ENCODE measurements at regions not wholly inside any gene's neighbourhood (a gene's known extent, or its start where the extent isn't known, plus 50 kb on each side); places are given as distances from the start of the nearest gene placed in this dataset.

GRCh38 chr9:28696960-28697359 is 1123.7 kb upstream of the C9orf72 start:
- no peaks in the 10 kb centered on the region for H3K27me3 ChIP-seq (ENCODE audit: control insufficient read depth, insufficient read depth, low read length)
- no peak overlapping the region for H3K4me3 ChIP-seq (ENCODE audit: insufficient read depth, low read depth, low read length)
- no peaks in the 10 kb centered on the region; the same call in 1 of the 2 replicates for H3K36me3 ChIP-seq (replicated peaks; ENCODE audit: control insufficient read depth, insufficient read depth, low read length)
- DNase-seq, result no peak

- Histone ChIP-seq H3K4me3 (ENCODE audit: insufficient read depth, low read depth, low read length) (no peak overlapping the region), H3K36me3 (replicated peaks; ENCODE audit: control insufficient read depth, insufficient read depth, low read length) (no peaks in the 10 kb centered on the region; the same call in 1 of the 2 replicates), H3K27me3 (ENCODE audit: control insufficient read depth, insufficient read depth, low read length) (no peaks in the 10 kb centered on the region)
- no peak for DNase-seq
Measured at GRCh38 chr9:28699632-28700031, 1126.4 kb upstream of the C9orf72 start.

- Histone ChIP-seq H3K36me3 (replicated peaks; ENCODE audit: control insufficient read depth, insufficient read depth, low read length) (no peaks in the 10 kb centered on the region), H3K4me3 (ENCODE audit: insufficient read depth, low read depth, low read length) (no peak overlapping the region), H3K27me3 (ENCODE audit: control insufficient read depth, insufficient read depth, low read length) (no peaks in the 10 kb centered on the region)
- no peak for DNase-seq
Measured at GRCh38 chr9:28707616-28708015, 1134.3 kb upstream of the C9orf72 start.

- Histone ChIP-seq H3K4me3 (ENCODE audit: insufficient read depth, low read depth, low read length) (no peak overlapping the region), H3K27me3 (ENCODE audit: control insufficient read depth, insufficient read depth, low read length) (no peaks in the 10 kb centered on the region), H3K36me3 (replicated peaks; ENCODE audit: control insufficient read depth, insufficient read depth, low read length) (no peaks in the 10 kb centered on the region)
- DNase-seq, result no peak
Measured at GRCh38 chr9:28714188-28714587, 1140.9 kb upstream of the C9orf72 start.

- Histone ChIP-seq H3K4me3 (ENCODE audit: insufficient read depth, low read depth, low read length) (no peak overlapping the region), H3K36me3 (replicated peaks; ENCODE audit: control insufficient read depth, insufficient read depth, low read length) (no peaks in the 10 kb centered on the region), H3K27me3 (ENCODE audit: control insufficient read depth, insufficient read depth, low read length) (no peaks in the 10 kb centered on the region)
- no peak for DNase-seq
Measured at GRCh38 chr9:28718226-28718625, 1144.9 kb upstream of the C9orf72 start.

- no peak for DNase-seq
- Histone ChIP-seq H3K27me3 (ENCODE audit: control insufficient read depth, insufficient read depth, low read length) (no peaks in the 10 kb centered on the region), H3K4me3 (ENCODE audit: insufficient read depth, low read depth, low read length) (no peak overlapping the region), H3K36me3 (replicated peaks; ENCODE audit: control insufficient read depth, insufficient read depth, low read length) (no peaks in the 10 kb centered on the region)
Measured at GRCh38 chr9:28720746-28721145, 1147.5 kb upstream of the C9orf72 start.

GRCh38 chr9:28730111-28730510 is 1156.8 kb upstream of the C9orf72 start:
- Histone ChIP-seq H3K4me3 (ENCODE audit: insufficient read depth, low read depth, low read length) (no peak overlapping the region), H3K36me3 (replicated peaks; ENCODE audit: control insufficient read depth, insufficient read depth, low read length) (no peaks in the 10 kb centered on the region), H3K27me3 (ENCODE audit: control insufficient read depth, insufficient read depth, low read length) (no peaks in the 10 kb centered on the region)
- no peak for DNase-seq

- Histone ChIP-seq H3K4me3 (ENCODE audit: insufficient read depth, low read depth, low read length) (no peak overlapping the region), H3K27me3 (ENCODE audit: control insufficient read depth, insufficient read depth, low read length) (no peaks in the 10 kb centered on the region), H3K36me3 (replicated peaks; ENCODE audit: control insufficient read depth, insufficient read depth, low read length) (no peaks in the 10 kb centered on the region)
- no peak for DNase-seq
Measured at GRCh38 chr9:28735738-28736342, 1162.6 kb upstream of the C9orf72 start.

- Histone ChIP-seq H3K4me3 (ENCODE audit: insufficient read depth, low read depth, low read length) (no peak overlapping the region), H3K36me3 (replicated peaks; ENCODE audit: control insufficient read depth, insufficient read depth, low read length) (no peaks in the 10 kb centered on the region), H3K27me3 (ENCODE audit: control insufficient read depth, insufficient read depth, low read length) (no peaks in the 10 kb centered on the region)
- DNase-seq, result no peak
Measured at GRCh38 chr9:28741459-28741858, 1168.2 kb upstream of the C9orf72 start.

GRCh38 chr9:28747351-28747985 is 1174.2 kb upstream of the C9orf72 start:
- H3K36me3 ChIP-seq (replicated peaks; ENCODE audit: control insufficient read depth, insufficient read depth, low read length), result no peaks in the 10 kb centered on the region
- DNase-seq, result no peak
- no peak overlapping the region for H3K4me3 ChIP-seq (ENCODE audit: insufficient read depth, low read depth, low read length)
- no peaks in the 10 kb centered on the region for H3K27me3 ChIP-seq (ENCODE audit: control insufficient read depth, insufficient read depth, low read length)

- no peak for DNase-seq
- H3K27me3 ChIP-seq (ENCODE audit: control insufficient read depth, insufficient read depth, low read length), result no peaks in the 10 kb centered on the region
- no peak overlapping the region for H3K4me3 ChIP-seq (ENCODE audit: insufficient read depth, low read depth, low read length)
- no peaks in the 10 kb centered on the region for H3K36me3 ChIP-seq (replicated peaks; ENCODE audit: control insufficient read depth, insufficient read depth, low read length)
Measured at GRCh38 chr9:28750136-28750535, 1176.9 kb upstream of the C9orf72 start.

- no peaks in the 10 kb centered on the region for H3K27me3 ChIP-seq (ENCODE audit: control insufficient read depth, insufficient read depth, low read length)
- no peak overlapping the region for H3K4me3 ChIP-seq (ENCODE audit: insufficient read depth, low read depth, low read length)
- H3K36me3 ChIP-seq (replicated peaks; ENCODE audit: control insufficient read depth, insufficient read depth, low read length), result no peaks in the 10 kb centered on the region
- no peak for DNase-seq
Measured at GRCh38 chr9:28758341-28758740, 1185.1 kb upstream of the C9orf72 start.

- DNase-seq, result no peak
- no peak overlapping the region for H3K4me3 ChIP-seq (ENCODE audit: insufficient read depth, low read depth, low read length)
- no peaks in the 10 kb centered on the region for H3K27me3 ChIP-seq (ENCODE audit: control insufficient read depth, insufficient read depth, low read length)
- no peaks in the 10 kb centered on the region for H3K36me3 ChIP-seq (replicated peaks; ENCODE audit: control insufficient read depth, insufficient read depth, low read length)
Measured at GRCh38 chr9:28758971-28759370, 1185.7 kb upstream of the C9orf72 start.

GRCh38 chr9:28762167-28762566 is 1188.9 kb upstream of the C9orf72 start:
- Histone ChIP-seq H3K27me3 (ENCODE audit: control insufficient read depth, insufficient read depth, low read length) (no peaks in the 10 kb centered on the region), H3K4me3 (ENCODE audit: insufficient read depth, low read depth, low read length) (no peak overlapping the region), H3K36me3 (replicated peaks; ENCODE audit: control insufficient read depth, insufficient read depth, low read length) (no peaks in the 10 kb centered on the region)
- no peak for DNase-seq

- Histone ChIP-seq H3K27me3 (ENCODE audit: control insufficient read depth, insufficient read depth, low read length) (no peaks in the 10 kb centered on the region), H3K36me3 (replicated peaks; ENCODE audit: control insufficient read depth, insufficient read depth, low read length) (no peaks in the 10 kb centered on the region), H3K4me3 (ENCODE audit: insufficient read depth, low read depth, low read length) (no peak overlapping the region)
- no peak for DNase-seq
Measured at GRCh38 chr9:28764532-28764931, 1191.3 kb upstream of the C9orf72 start.

- no peak for DNase-seq
- Histone ChIP-seq H3K4me3 (ENCODE audit: insufficient read depth, low read depth, low read length) (no peak overlapping the region), H3K36me3 (replicated peaks; ENCODE audit: control insufficient read depth, insufficient read depth, low read length) (no peaks in the 10 kb centered on the region), H3K27me3 (ENCODE audit: control insufficient read depth, insufficient read depth, low read length) (no peaks in the 10 kb centered on the region)
Measured at GRCh38 chr9:28770226-28770625, 1196.9 kb upstream of the C9orf72 start.
